GM12873 (cell line): ENCODE measurements at regions not wholly inside any gene's neighbourhood (a gene's known extent, or its start where the extent isn't known, plus 50 kb on each side); places are given as distances from the start of the nearest gene placed in this dataset.

ENCODE experiments used
- CTCF ChIP-seq: IDR thresholded peaks from 2 replicates; pipeline ENCODE4 v1.5.1; 2012; ENCODE audit warnings: low read depth, mild to moderate bottlenecking, moderate library complexity, low read length, control low read depth; ENCODE audit not compliant: insufficient read depth; ENCODE audit errors: missing control alignments

GRCh38 chr5:133679534-133679933, 67.2 kb upstream of the FSTL4 start:
- TF ChIP-seq CTCF, result no peak

- TF ChIP-seq CTCF, result no peak
These were observed 63.2 kb upstream of the FSTL4 start for GRCh38 chr5:133675376-133676154.

GRCh38 chr5:133670336-133670735, 58.0 kb upstream of the FSTL4 start:
- TF ChIP-seq CTCF, result no peak

GRCh38 chr5:133669472-133669871, 57.1 kb upstream of the FSTL4 start:
- TF ChIP-seq CTCF, result no peak

GRCh38 chr5:133668458-133668857, 56.1 kb upstream of the FSTL4 start:
- TF ChIP-seq CTCF, result no peak

GRCh38 chr5:133667217-133667616, 54.9 kb upstream of the FSTL4 start:
- TF ChIP-seq CTCF, result no peak

- no peak for TF ChIP-seq CTCF
These were observed 53.2 kb upstream of the FSTL4 start for GRCh38 chr5:133665571-133665970.
